Activated naive CD4-positive, alpha-beta T cell treated with anti-CD3 and anti-CD28 coated beads, Interleukin-2, amount 50 U/mL, for 16 hours (primary cell): ENCODE measurements at regions not wholly inside any gene's neighbourhood (a gene's known extent, or its start where the extent isn't known, plus 50 kb on each side); places are given as distances from the start of the nearest gene placed in this dataset.

ENCODE experiments used
- DNase-seq: peaks from one replicate; pipeline ENCODE4 v3.0.0-alpha.2; 2020

DNA sequence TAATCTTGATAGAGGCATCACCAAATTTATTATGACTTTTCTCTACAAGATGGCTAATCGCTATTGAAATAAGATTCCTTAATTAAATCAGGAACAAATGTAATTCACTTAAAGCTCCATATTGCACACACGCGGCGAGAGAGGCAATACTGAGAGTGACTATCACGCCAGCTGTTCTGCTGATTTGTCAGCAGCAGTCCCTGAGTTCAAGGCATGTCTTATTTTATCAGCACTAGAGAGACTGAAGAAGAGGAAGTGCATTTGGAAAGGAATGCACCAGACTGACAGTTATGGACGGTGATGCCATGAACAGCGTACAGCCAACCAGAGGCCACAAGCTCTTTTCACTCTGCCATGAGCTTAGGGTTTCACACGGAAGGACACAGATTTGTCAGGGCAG lies 83.6 kb upstream of the SLCO3A1 start:
- no peak for DNase-seq

GRCh38 chr15:91776104-91776503 lies 77.4 kb upstream of the SLCO3A1 start:
- DNase-seq, result no peak

DNA sequence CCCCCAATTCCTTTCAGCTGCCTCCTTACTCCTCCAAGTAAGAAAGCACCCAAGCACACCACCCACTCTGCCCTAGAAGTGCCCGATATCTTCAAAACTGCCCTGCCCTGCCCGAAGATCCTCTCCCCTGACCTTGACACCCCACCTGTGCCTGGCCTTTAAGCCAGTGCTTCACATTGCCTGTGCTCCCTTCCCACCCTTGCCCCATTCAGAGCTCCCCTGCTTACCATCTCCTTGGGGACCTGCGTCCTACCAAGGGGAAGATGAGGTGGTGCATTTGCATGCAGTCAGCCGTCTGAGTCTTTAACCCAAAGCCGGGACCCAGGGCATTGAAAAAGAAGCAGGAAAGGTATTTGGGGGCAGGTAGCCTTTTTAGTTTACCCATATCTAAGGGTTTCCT lies 73.5 kb upstream of the SLCO3A1 start:
- no peak for DNase-seq

DNA sequence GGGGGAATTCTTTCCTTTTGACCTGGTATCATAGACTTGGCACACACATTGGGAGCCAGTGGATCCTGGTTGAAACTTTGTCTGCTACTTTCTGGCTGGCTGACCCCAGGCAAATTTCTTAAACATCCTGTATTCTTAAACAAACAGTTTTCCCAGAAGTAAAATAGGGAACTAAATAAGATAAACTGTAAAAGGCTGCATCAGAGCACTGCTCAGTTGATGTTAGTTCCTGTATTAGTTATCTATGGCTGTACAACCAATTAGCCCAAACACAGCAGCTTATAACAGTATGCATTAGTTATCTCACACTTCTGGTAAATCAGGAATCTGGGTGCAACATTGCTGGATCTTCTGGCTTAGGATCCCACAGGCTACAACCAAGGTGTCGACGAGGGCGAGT lies 73.1 kb upstream of the SLCO3A1 start:
- no peak for DNase-seq

- no peak for DNase-seq
These were observed 71.3 kb upstream of the SLCO3A1 start for GRCh38 chr15:91782221-91782620.

GRCh38 chr15:91783008-91783407 lies 70.5 kb upstream of the SLCO3A1 start:
- DNase-seq, result no peak

DNA sequence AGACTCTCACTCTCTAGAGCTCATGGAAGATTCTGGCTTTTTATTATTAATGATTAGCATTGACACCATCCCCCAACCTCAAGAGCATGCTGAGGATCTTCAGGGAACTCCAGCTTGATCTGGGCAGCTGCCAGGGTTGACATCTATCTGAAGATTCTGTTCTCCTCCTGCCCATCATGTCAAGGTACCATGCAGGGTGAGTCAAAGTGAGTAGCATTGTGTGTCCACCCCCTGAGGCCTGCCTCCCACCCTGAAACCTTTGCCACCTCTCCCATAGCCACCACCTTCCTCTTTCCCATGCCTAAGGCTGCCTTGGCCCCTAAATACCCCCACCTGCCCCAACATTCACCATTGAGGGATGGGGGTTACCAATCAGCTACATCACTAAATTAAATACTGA lies 70.1 kb upstream of the SLCO3A1 start:
- DNase-seq, result no peak

DNA sequence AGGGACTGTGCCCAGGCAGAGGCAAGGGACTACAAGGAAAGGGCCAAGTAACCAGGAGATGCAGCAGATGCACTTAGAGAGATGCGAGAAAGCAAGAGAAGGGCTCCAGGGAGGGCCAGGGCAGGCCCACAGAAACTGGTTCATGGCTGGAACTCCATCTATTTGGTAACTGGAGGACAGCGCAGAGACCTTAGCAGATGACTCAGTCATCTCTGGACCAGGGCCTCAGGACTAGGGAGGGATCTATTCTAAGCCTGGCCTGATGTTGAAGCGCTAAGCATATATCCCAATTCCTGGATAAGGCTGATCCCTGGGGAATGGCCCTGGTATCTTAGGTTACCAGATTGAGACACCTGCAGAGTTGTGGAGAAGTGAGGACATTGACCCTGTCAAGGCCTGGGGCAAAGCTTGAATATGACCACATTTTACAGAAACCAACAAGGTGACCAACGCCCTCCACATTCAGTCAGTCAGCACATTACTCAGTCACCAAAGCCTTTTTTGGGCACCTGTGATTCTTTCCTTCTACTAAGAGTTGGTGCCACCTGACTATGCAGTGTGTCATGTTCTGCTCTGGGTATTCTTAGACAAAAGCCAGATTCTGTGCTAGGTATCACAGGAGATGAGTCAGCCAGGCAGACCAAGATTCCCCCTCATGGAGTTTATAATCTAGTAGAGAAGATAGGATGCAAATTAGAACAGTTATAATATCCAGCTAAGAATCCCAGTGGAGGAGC lies 68.4 kb upstream of the SLCO3A1 start:
- no peak for DNase-seq

DNA sequence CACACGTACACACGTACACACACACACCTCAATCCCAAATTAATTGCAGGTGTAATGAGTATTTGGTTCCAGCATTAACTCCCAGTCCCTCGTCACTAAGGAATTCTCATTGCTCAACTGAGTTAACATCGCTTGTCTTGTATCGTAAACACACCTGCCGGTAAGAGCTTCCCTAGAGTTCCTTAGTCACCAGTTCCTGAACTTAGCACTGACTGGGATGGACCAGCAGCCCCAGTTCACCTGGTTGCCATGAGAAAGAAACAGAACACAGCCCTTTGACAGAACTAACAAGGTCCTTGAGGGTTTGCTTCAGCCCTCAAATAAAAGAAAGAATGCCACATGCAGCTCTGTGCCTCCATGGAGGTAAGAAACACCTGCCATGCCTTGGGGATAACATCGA lies 66.3 kb upstream of the SLCO3A1 start:
- DNase-seq, result no peak

- DNase-seq, result no peak
These were observed 64.4 kb upstream of the SLCO3A1 start for GRCh38 chr15:91789136-91789535.

DNA sequence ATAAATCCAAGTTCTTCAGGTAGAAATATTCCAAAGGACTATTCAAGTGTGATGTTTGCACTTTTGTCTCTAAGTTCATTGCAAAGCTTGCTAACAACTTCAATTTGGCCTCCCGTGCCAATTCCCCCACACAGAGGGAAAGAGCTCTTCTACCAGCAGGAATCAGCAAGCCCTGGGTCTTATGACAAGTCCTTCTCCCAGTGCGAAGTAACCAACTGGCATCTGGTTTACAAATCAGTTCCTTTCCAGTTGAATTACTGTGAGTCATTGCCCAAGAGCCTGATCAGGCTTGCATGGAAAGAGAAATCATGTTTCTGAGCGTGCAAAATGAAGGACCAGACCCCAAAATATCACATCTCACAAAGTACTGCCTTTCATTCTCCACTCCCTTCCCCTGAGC lies 62.7 kb upstream of the SLCO3A1 start:
- no peak for DNase-seq

DNA sequence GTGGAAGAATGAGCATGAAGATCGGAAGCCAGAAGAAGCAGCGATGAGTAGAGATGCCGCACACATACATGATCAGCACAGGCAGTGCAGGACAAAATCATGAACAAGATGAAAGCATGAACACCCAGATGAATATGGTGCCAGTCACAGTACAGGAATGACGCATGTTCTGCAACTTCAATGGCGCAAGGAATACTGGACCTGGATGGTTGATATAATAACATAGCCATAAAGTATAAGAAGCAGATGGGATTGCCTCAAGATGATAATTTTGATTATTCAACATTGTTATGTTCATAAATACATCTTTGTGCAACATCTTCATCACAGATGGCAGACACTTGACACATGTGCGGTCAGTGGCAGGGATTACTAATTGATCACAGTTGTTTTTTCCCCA lies 59.7 kb upstream of the SLCO3A1 start:
- no peak for DNase-seq

DNA sequence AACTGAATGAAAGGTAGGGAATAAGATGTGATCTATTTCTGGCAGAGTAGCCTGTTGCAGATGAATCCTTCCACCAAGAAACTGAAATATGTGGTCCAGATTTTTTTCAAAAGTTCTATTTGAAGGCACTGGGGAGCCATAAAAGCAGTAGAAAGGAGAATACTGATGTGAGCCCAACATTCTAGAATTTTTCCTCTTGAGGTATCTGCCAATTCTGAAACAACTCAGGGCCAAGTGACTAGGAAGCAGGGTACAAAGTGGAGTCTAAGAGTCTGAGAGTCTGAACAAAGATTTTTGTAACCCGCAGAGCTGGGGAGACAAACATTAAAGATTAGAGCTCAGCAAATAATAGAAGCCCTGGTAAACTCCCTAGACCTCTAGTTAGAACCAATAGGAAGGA lies 58.3 kb upstream of the SLCO3A1 start:
- DNase-seq, result no peak

DNA sequence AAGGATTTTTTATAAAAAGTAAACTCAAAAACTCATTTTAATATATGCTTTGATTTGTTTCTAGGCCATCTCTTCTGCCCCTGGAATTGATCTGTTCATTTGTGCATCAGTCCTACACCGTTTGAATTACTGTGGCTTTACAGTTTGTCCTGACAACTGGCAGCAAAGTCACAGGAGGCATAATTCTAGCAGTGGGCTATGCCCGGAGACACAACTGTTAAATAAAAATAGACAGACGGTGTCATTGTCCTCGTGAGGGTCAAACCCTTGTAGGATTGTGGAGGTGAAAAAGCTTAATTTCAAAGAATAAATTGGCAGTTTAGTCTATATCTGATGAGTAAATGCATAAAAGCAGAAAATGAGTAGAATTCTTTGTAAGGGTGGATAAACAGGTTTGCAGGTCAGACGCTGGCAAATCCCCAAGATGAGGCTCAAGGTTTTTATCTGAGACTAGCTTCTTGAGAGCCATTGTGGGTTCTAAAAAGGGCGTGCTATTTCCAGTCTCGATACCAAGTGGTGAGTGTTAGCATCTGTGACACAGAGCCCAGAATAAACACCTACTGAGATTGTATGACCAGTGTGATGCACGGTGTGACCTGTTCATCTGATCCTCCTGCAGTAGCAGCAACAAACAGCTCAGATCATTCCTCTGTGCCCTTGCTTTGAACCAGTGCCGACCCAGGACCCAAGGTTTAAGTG lies 51.5 kb upstream of the SLCO3A1 start:
- no peak for DNase-seq

DNA sequence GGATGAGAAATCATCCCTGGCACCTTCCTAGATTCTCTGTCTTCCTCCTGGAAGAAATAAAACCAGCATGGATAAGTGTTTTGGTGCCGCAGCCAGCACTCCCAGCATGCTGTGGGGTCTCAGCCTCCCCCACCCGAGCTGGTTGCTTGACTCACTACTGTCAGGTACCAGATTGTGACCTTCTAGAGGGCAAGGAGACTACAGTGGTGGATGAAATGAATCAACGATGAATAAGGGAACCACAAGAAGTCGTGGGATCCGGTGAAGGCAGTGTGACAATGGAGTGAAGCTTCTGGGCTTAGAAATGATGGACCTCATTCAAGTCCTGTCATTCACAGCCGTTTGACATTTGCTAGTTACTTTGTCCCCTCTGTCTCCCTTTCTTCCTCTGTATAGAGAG lies 50.2 kb upstream of the SLCO3A1 start:
- no peak for DNase-seq
